PC-9 (cell line): ENCODE measurements at regions not wholly inside any gene's neighbourhood (a gene's known extent, or its start where the extent isn't known, plus 50 kb on each side); places are given as distances from the start of the nearest gene placed in this dataset.

Experiments used
- EZH2 ChIP-seq: fragments of 200-600 bp; sonication (generic); IDR thresholded peaks from 2 replicates; pipeline ENCODE4 v1.8.0; 2017; ENCODE audit warnings: antibody characterized with exemption, low read depth
- TF ChIP-seq, protein P1 (sequence below): fragments of 200-600 bp; sonication (generic); conservative IDR thresholded peaks from 2 replicates; pipeline ENCODE4 v1.6.1; 2017; ENCODE audit warnings: mixed run types, antibody characterized with exemption, mild to moderate bottlenecking, moderate library complexity

DNA sequence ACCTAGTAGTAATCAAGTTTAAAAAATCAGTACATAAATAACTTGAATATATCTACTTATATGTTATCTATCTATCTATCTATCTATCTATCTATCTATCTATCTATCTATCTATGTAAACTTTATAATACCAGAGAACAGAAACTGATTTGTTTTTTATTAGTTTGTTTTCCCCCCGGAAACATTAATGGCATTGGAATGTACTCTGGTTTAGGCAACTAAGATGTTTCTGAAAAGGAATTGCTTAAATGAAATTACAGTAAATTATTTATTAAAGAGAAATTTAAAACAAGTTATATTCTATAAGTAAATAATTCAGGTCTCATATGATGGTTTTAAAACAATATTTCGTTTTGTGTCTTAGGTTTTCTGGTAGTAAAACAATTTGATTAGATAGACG is 681.0 kb upstream of the ADAMTS5 start:
- TF ChIP-seq, protein P1, sequence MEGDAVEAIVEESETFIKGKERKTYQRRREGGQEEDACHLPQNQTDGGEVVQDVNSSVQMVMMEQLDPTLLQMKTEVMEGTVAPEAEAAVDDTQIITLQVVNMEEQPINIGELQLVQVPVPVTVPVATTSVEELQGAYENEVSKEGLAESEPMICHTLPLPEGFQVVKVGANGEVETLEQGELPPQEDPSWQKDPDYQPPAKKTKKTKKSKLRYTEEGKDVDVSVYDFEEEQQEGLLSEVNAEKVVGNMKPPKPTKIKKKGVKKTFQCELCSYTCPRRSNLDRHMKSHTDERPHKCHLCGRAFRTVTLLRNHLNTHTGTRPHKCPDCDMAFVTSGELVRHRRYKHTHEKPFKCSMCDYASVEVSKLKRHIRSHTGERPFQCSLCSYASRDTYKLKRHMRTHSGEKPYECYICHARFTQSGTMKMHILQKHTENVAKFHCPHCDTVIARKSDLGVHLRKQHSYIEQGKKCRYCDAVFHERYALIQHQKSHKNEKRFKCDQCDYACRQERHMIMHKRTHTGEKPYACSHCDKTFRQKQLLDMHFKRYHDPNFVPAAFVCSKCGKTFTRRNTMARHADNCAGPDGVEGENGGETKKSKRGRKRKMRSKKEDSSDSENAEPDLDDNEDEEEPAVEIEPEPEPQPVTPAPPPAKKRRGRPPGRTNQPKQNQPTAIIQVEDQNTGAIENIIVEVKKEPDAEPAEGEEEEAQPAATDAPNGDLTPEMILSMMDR = no peak
- no peak for TF ChIP-seq EZH2
